ENCODE measurements at regions not wholly inside any gene's neighbourhood (a gene's known extent, or its start where the extent isn't known, plus 50 kb on each side); places are given as distances from the start of the nearest gene placed in this dataset.
A peak's percentile ranks its signal among the peaks of the same experiment; 100 is the strongest.

- peak; percentile 73 for DNase-seq
Observed at GRCh38 chr7:22559829-22560489, 60.0 kb upstream of the STEAP1B start.

- DNase-seq: no peak
Observed at GRCh38 chr7:22557167-22557566, 57.2 kb upstream of the STEAP1B start.

GRCh38 chr7:22555476-22555875, 55.5 kb upstream of the STEAP1B start:
- DNase-seq: no peak

- DNase-seq: no peak
Observed at GRCh38 chr7:22554184-22554583, 54.2 kb upstream of the STEAP1B start.

GRCh38 chr7:22551768-22552513, 52.0 kb upstream of the STEAP1B start:
- DNase-seq: no peak

- no peak for DNase-seq
Observed at GRCh38 chr7:22550514-22551030, 50.6 kb upstream of the STEAP1B start.

- no peak for DNase-seq
Observed at GRCh38 chr7:22549667-22550513, 49.9 kb upstream of the STEAP1B start.

Data from CD4-positive, alpha-beta T cell treated with Interleukin-21 for 1 hour (primary cell).